ENCODE measurements at regions not wholly inside any gene's neighbourhood (a gene's known extent, or its start where the extent isn't known, plus 50 kb on each side); places are given as distances from the start of the nearest gene placed in this dataset.
A peak's percentile ranks its signal among the peaks of the same experiment; 100 is the strongest.

GRCh38 chr3:189507856-189508255 lies 123.3 kb upstream of the TP63 start:
- Mint-ChIP-seq H3K27ac (no peak overlapping the region), H3K4me3 (no peak overlapping the region), H3K9me3 (no peaks in the 10 kb centered on the region), H3K27me3 (peaks cover 2% of the 10 kb centered on the region), H3K4me1 (peaks cover 3% of the 10 kb centered on the region), H3K36me3 (no peaks in the 10 kb centered on the region)

GRCh38 chr3:189508784-189509501 lies 122.2 kb upstream of the TP63 start:
- Mint-ChIP-seq H3K9me3 (no peaks in the 10 kb centered on the region), H3K4me3 (no peak overlapping the region), H3K27ac (no peak overlapping the region), H3K27me3 (peaks cover 2% of the 10 kb centered on the region), H3K36me3 (no peaks in the 10 kb centered on the region), H3K4me1 (no peaks in the 10 kb centered on the region)

- no peak overlapping the region for H3K27ac Mint-ChIP-seq
Measured at GRCh38 chr3:189512039-189512438, 119.2 kb upstream of the TP63 start.

GRCh38 chr3:189512821-189513220 lies 118.4 kb upstream of the TP63 start:
- Mint-ChIP-seq H3K27ac (peak overlapping the region; percentile 30), H3K27me3 (no peaks in the 10 kb centered on the region), H3K9me3 (no peaks in the 10 kb centered on the region), H3K4me1 (peaks cover 11% of the 10 kb centered on the region), H3K4me3 (no peak overlapping the region), H3K36me3 (no peaks in the 10 kb centered on the region)

More at GRCh38 chr3:189512039-189512438, 119.2 kb upstream of the TP63 start:
- H3K4me1 Mint-ChIP-seq = peaks cover 11% of the 10 kb centered on the region
- no peaks in the 10 kb centered on the region for H3K36me3 Mint-ChIP-seq
- H3K4me3 Mint-ChIP-seq = no peak overlapping the region
- H3K27me3 Mint-ChIP-seq = no peaks in the 10 kb centered on the region
- no peaks in the 10 kb centered on the region for H3K9me3 Mint-ChIP-seq

GRCh38 chr3:189513281-189514117 lies 117.7 kb upstream of the TP63 start:
- no peaks in the 10 kb centered on the region for H3K36me3 Mint-ChIP-seq
- H3K4me3 Mint-ChIP-seq = no peak overlapping the region
- peaks cover 11% of the 10 kb centered on the region for H3K4me1 Mint-ChIP-seq
- H3K27me3 Mint-ChIP-seq = no peaks in the 10 kb centered on the region
- peaks cover 4% of the 10 kb centered on the region for H3K9me3 Mint-ChIP-seq
- no peak overlapping the region for H3K27ac Mint-ChIP-seq

- H3K4me3 Mint-ChIP-seq = no peak overlapping the region
Measured at GRCh38 chr3:189516039-189516438, 115.2 kb upstream of the TP63 start.

GRCh38 chr3:189517981-189518380 lies 113.2 kb upstream of the TP63 start:
- peaks cover 11% of the 10 kb centered on the region for H3K4me1 Mint-ChIP-seq
- H3K36me3 Mint-ChIP-seq = peaks cover 12% of the 10 kb centered on the region
- H3K9me3 Mint-ChIP-seq = peaks cover 16% of the 10 kb centered on the region
- H3K4me3 Mint-ChIP-seq = no peak overlapping the region
- H3K27me3 Mint-ChIP-seq = no peaks in the 10 kb centered on the region
- no peak overlapping the region for H3K27ac Mint-ChIP-seq

More at GRCh38 chr3:189516039-189516438, 115.2 kb upstream of the TP63 start:
- Mint-ChIP-seq H3K27ac (no peak overlapping the region), H3K4me1 (peaks cover 11% of the 10 kb centered on the region), H3K36me3 (peaks cover 12% of the 10 kb centered on the region), H3K27me3 (no peaks in the 10 kb centered on the region), H3K9me3 (peaks cover 16% of the 10 kb centered on the region)

GRCh38 chr3:189519458-189519857 lies 111.7 kb upstream of the TP63 start:
- no peaks in the 10 kb centered on the region for H3K27me3 Mint-ChIP-seq
- H3K36me3 Mint-ChIP-seq = peaks cover 12% of the 10 kb centered on the region
- H3K4me3 Mint-ChIP-seq = no peak overlapping the region
- peaks cover 16% of the 10 kb centered on the region for H3K9me3 Mint-ChIP-seq
- H3K27ac Mint-ChIP-seq = no peak overlapping the region
- peaks cover 11% of the 10 kb centered on the region for H3K4me1 Mint-ChIP-seq

- Mint-ChIP-seq H3K4me1 (peaks cover 28% of the 10 kb centered on the region), H3K27me3 (no peaks in the 10 kb centered on the region), H3K9me3 (peaks cover 13% of the 10 kb centered on the region), H3K4me3 (peak overlapping the region; percentile 43), H3K36me3 (no peaks in the 10 kb centered on the region), H3K27ac (peak overlapping the region; percentile 98)
Measured at GRCh38 chr3:189529468-189529867, 101.7 kb upstream of the TP63 start.

GRCh38 chr3:189529889-189530471 lies 101.2 kb upstream of the TP63 start:
- Mint-ChIP-seq H3K4me3 (peak overlapping the region; percentile 43), H3K36me3 (no peaks in the 10 kb centered on the region), H3K4me1 (peaks cover 28% of the 10 kb centered on the region), H3K9me3 (peaks cover 13% of the 10 kb centered on the region), H3K27me3 (no peaks in the 10 kb centered on the region), H3K27ac (peak overlapping the region; percentile 98)

GRCh38 chr3:189530822-189531221 lies 100.4 kb upstream of the TP63 start:
- H3K36me3 Mint-ChIP-seq = no peaks in the 10 kb centered on the region
- H3K4me1 Mint-ChIP-seq = peaks cover 28% of the 10 kb centered on the region
- H3K9me3 Mint-ChIP-seq = peaks cover 9% of the 10 kb centered on the region
- H3K27ac Mint-ChIP-seq = peak overlapping the region; percentile 57
- no peaks in the 10 kb centered on the region for H3K27me3 Mint-ChIP-seq
- H3K4me3 Mint-ChIP-seq = no peak overlapping the region

GRCh38 chr3:189531271-189531670 lies 99.9 kb upstream of the TP63 start:
- H3K27ac Mint-ChIP-seq = no peak overlapping the region
- no peak overlapping the region for H3K4me3 Mint-ChIP-seq

GRCh38 chr3:189534531-189534930 lies 96.7 kb upstream of the TP63 start:
- Mint-ChIP-seq H3K27me3 (no peaks in the 10 kb centered on the region), H3K4me3 (no peak overlapping the region), H3K36me3 (peaks cover 2% of the 10 kb centered on the region), H3K4me1 (peaks cover 36% of the 10 kb centered on the region), H3K27ac (no peak overlapping the region), H3K9me3 (peaks cover 10% of the 10 kb centered on the region)

More at GRCh38 chr3:189531271-189531670, 99.9 kb upstream of the TP63 start:
- no peaks in the 10 kb centered on the region for H3K36me3 Mint-ChIP-seq
- H3K27me3 Mint-ChIP-seq = no peaks in the 10 kb centered on the region
- H3K4me1 Mint-ChIP-seq = peaks cover 28% of the 10 kb centered on the region
- H3K9me3 Mint-ChIP-seq = peaks cover 4% of the 10 kb centered on the region

GRCh38 chr3:189537135-189537534 lies 94.1 kb upstream of the TP63 start:
- H3K27me3 Mint-ChIP-seq = no peaks in the 10 kb centered on the region
- peaks cover 2% of the 10 kb centered on the region for H3K36me3 Mint-ChIP-seq
- H3K27ac Mint-ChIP-seq = peak overlapping the region; percentile 63
- peaks cover 12% of the 10 kb centered on the region for H3K4me1 Mint-ChIP-seq
- H3K9me3 Mint-ChIP-seq = peaks cover 10% of the 10 kb centered on the region
- no peak overlapping the region for H3K4me3 Mint-ChIP-seq

- no peak overlapping the region for H3K4me3 Mint-ChIP-seq
- H3K36me3 Mint-ChIP-seq = peaks cover 7% of the 10 kb centered on the region
- no peaks in the 10 kb centered on the region for H3K4me1 Mint-ChIP-seq
- no peaks in the 10 kb centered on the region for H3K27me3 Mint-ChIP-seq
- H3K27ac Mint-ChIP-seq = no peak overlapping the region
- peaks cover 40% of the 10 kb centered on the region for H3K9me3 Mint-ChIP-seq
Measured at GRCh38 chr3:189547448-189547847, 83.7 kb upstream of the TP63 start.

GRCh38 chr3:189548053-189548452 lies 83.1 kb upstream of the TP63 start:
- Mint-ChIP-seq H3K36me3 (peaks cover 7% of the 10 kb centered on the region), H3K27ac (no peak overlapping the region), H3K9me3 (peaks cover 44% of the 10 kb centered on the region), H3K27me3 (no peaks in the 10 kb centered on the region), H3K4me1 (no peaks in the 10 kb centered on the region), H3K4me3 (no peak overlapping the region)

All from activated naive CD4-positive, alpha-beta T cell treated with anti-CD3 and anti-CD28 coated beads, Interleukin-2, amount 50 U/mL, for 24 hours (primary cell).